MM.1S (cell line): ENCODE measurements at regions not wholly inside any gene's neighbourhood (a gene's known extent, or its start where the extent isn't known, plus 50 kb on each side); places are given as distances from the start of the nearest gene placed in this dataset.

Source experiments
- DNase-seq: peaks from one replicate; pipeline ENCODE4 v3.0.0-alpha.2; 2015
- H2AFZ ChIP-seq: fragments of 300-600 bp; sonication (generic); 2 replicates; pipeline ENCODE4 v1.6.0; 2016; ENCODE audit warnings: antibody characterized with exemption, low read length
- H3F3A ChIP-seq: fragments of 300-600 bp; sonication (generic); 2 replicates; pipeline ENCODE4 v1.6.1; 2016; ENCODE audit warnings: mild to moderate bottlenecking, antibody characterized with exemption, low read length, moderate library complexity, mixed read lengths; ENCODE audit not compliant: insufficient read depth
- H3K27ac ChIP-seq: fragments of 300-600 bp; sonication (generic); 2 replicates; pipeline ENCODE4 v1.5.1; 2016; ENCODE audit warnings: mild to moderate bottlenecking, low read length
- H3K27me3 ChIP-seq: fragments of 300-600 bp; sonication (generic); replicated peaks from 2 replicates; pipeline ENCODE4 v1.6.0; 2016; ENCODE audit warnings: low read length; ENCODE audit not compliant: insufficient read depth
- H3K36me3 ChIP-seq: fragments of 300-600 bp; sonication (generic); replicated peaks from 2 replicates; pipeline ENCODE4 v1.6.1; 2016; ENCODE audit warnings: mild to moderate bottlenecking, low read length, mixed read lengths; ENCODE audit not compliant: insufficient read depth
- H3K4me1 ChIP-seq: fragments of 300-600 bp; sonication (generic); 2 replicates; pipeline ENCODE4 v1.6.1; 2016; ENCODE audit warnings: low read length, mixed read lengths
- H3K4me2 ChIP-seq: fragments of 300-600 bp; sonication (generic); 2 replicates; pipeline ENCODE4 v1.6.0; 2016; ENCODE audit warnings: low read depth, low read length
- H3K4me3 ChIP-seq: fragments of 300-600 bp; sonication (generic); 2 replicates; pipeline ENCODE4 v1.5.1; 2016; ENCODE audit warnings: low read length, mixed read lengths
- H3K79me2 ChIP-seq: fragments of 300-600 bp; sonication (generic); 2 replicates; pipeline ENCODE4 v1.6.1; 2016; ENCODE audit warnings: mixed run types, low read length, mixed read lengths
- H3K9ac ChIP-seq: fragments of 300-600 bp; sonication (generic); 2 replicates; pipeline ENCODE4 v1.6.1; 2016; ENCODE audit warnings: low read length, mixed read lengths
- H3K9me2 ChIP-seq: fragments of 300-600 bp; sonication (generic); replicated peaks from 2 replicates; pipeline ENCODE4 v1.6.1; 2016; ENCODE audit warnings: mild to moderate bottlenecking, low read length, mixed read lengths; ENCODE audit not compliant: insufficient read depth
- H3K9me3 ChIP-seq: fragments of 300-600 bp; sonication (generic); replicated peaks from 2 replicates; pipeline ENCODE4 v1.6.1; 2016; ENCODE audit warnings: mild to moderate bottlenecking, low read length, mixed read lengths; ENCODE audit not compliant: insufficient read depth
- H4K20me1 ChIP-seq: fragments of 300-600 bp; sonication (generic); 2 replicates; pipeline ENCODE4 v1.6.1; 2016; ENCODE audit warnings: mild to moderate bottlenecking, low read length, moderate library complexity, mixed read lengths; ENCODE audit not compliant: insufficient read depth
- CTCF ChIP-seq: fragments of 300-600 bp; sonication (generic); IDR thresholded peaks from 2 replicates; pipeline ENCODE4 v1.5.1; 2016; ENCODE audit warnings: antibody characterized with exemption, low read length, mixed read lengths
- EZH2 ChIP-seq: fragments of 300-600 bp; sonication (generic); optimal IDR thresholded peaks from 2 replicates; pipeline ENCODE3; 2017; ENCODE audit warnings: low read depth, mild to moderate bottlenecking, antibody characterized with exemption, low read length, mixed read lengths
- EZH2phosphoT487 ChIP-seq: fragments of 300-600 bp; sonication (generic); IDR thresholded peaks from 2 replicates; pipeline ENCODE4 v1.6.1; 2018; ENCODE audit warnings: antibody characterized with exemption, low read length

DNA sequence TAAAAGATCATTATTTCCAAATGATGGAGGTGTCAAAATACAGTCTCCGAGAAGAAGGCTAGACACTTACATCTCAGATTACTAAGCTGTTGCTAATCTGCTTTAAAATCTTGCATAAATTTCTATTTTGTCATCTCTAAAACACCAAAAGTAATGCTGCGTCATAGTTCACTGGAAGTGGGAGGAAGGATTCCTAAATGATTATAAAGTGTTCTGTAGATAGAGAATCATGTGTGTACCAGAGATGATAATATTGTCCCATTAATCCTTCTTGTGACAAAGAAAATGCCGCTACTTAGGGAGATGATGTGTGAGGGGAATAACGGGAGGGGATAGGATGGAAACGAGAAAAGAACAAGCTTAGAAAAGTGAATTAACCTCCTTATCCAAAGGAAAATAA is 268.6 kb downstream of the JRKL start:
- Histone ChIP-seq H3K4me3 (no peak overlapping the region), H3K4me1 (0 out of 2 replicates have a peak, but pooled peaks cover 6% of the 10 kb centered on the region), H3K4me2 (no peak overlapping the region), H3K9me2 (no peaks in the 10 kb centered on the region), H2AFZ (no peak overlapping the region), H3K27ac (no peak overlapping the region), H3F3A (no peaks in the 10 kb centered on the region), H3K36me3 (no peaks in the 10 kb centered on the region), H3K9me3 (no peaks in the 10 kb centered on the region), H3K27me3 (no peaks in the 10 kb centered on the region), H3K79me2 (no peaks in the 10 kb centered on the region), H4K20me1 (no peaks in the 10 kb centered on the region), H3K9ac (no peak overlapping the region)
- no peak for DNase-seq
- TF ChIP-seq CTCF (no peak), EZH2phosphoT487 (no peak), EZH2 (no peak)

GRCh38 chr11:96664110-96664509 is 274.3 kb downstream of the JRKL start:
- Histone ChIP-seq H3K9ac (no peak overlapping the region), H3K27me3 (no peaks in the 10 kb centered on the region), H3K79me2 (no peaks in the 10 kb centered on the region), H3K4me3 (no peak overlapping the region), H3K27ac (no peak overlapping the region), H3K9me2 (no peaks in the 10 kb centered on the region), H3K4me2 (no peak overlapping the region), H4K20me1 (no peaks in the 10 kb centered on the region), H3K4me1 (no peaks in the 10 kb centered on the region), H3K36me3 (no peaks in the 10 kb centered on the region), H3F3A (no peaks in the 10 kb centered on the region), H2AFZ (no peak overlapping the region), H3K9me3 (no peaks in the 10 kb centered on the region)
- no peak for DNase-seq
- TF ChIP-seq EZH2 (no peak), EZH2phosphoT487 (no peak), CTCF (no peak)

DNA sequence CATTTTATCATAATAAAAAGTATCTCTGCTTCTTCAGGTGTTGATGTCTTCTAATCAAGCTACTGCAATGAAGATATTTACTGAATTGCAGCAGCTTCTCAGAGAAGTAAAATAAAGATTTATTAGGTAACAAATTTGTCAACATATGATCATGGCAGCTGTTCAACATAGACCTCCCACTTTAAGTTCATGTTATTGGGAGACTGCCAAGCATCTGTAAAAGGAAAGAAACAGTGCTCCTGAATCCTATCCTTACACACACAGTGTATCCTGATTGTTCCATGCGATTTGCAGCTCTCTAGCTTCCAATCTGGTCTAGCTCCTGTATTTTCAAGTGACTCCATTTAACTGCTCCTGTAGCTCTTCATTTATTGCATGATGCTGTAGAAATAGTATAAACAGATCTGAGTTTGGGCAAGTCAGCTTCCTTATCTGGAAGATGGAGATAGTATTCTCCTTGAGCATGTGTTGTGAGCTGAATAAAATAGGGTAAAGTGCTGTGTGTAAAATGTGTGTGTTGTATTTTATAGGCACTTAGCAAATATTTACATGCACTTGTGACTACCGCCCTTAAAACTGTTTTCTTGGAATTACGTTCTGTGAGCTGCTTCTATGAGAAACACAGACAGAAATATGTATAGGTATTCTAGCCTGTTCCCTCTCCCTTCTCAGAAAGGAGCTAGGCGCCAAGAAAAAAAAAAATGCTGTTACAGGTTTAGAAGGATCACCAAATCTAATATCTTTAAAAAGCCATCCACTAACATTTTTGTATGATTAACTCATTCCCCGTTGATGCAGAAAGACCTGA is 290.6 kb downstream of the JRKL start:
- no peaks in the 10 kb centered on the region for H3K4me1 ChIP-seq
- H3K79me2 ChIP-seq: no peaks in the 10 kb centered on the region
- no peaks in the 10 kb centered on the region for H3K9me2 ChIP-seq
- no peak overlapping the region for H3K27ac ChIP-seq
- DNase-seq: no peak
- no peaks in the 10 kb centered on the region for H3K36me3 ChIP-seq
- H3K4me2 ChIP-seq: no peak overlapping the region
- H2AFZ ChIP-seq: no peak overlapping the region
- no peaks in the 10 kb centered on the region for H3F3A ChIP-seq
- no peaks in the 10 kb centered on the region for H3K9me3 ChIP-seq
- no peaks in the 10 kb centered on the region for H4K20me1 ChIP-seq
- H3K27me3 ChIP-seq: no peaks in the 10 kb centered on the region
- TF ChIP-seq CTCF (no peak), EZH2phosphoT487 (no peak)
- H3K4me3 ChIP-seq: no peak overlapping the region
- no peak overlapping the region for H3K9ac ChIP-seq
